ENCODE measurements at regions not wholly inside any gene's neighbourhood (a gene's known extent, or its start where the extent isn't known, plus 50 kb on each side); places are given as distances from the start of the nearest gene placed in this dataset.

DNA sequence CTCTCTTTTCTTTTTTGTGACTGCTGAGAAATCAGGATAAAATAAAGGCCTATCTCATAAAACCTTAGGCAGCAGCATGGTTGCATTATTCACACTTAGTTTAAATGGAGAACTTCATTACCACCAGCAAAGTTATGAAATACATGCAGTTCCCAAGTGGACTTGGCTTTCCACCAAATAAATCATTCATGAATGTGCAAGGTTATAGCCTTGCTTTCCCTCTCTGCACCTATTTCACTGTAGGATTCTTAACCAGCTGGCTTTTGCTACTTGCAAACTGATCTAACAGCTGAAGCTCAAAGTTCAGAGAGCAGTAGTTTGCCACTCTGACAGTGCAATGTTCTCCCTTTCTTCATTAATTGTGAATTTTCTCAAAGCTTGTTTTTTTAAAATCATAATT lies 140.1 kb upstream of the SMIM31 start:
- TF ChIP-seq, protein P1, sequence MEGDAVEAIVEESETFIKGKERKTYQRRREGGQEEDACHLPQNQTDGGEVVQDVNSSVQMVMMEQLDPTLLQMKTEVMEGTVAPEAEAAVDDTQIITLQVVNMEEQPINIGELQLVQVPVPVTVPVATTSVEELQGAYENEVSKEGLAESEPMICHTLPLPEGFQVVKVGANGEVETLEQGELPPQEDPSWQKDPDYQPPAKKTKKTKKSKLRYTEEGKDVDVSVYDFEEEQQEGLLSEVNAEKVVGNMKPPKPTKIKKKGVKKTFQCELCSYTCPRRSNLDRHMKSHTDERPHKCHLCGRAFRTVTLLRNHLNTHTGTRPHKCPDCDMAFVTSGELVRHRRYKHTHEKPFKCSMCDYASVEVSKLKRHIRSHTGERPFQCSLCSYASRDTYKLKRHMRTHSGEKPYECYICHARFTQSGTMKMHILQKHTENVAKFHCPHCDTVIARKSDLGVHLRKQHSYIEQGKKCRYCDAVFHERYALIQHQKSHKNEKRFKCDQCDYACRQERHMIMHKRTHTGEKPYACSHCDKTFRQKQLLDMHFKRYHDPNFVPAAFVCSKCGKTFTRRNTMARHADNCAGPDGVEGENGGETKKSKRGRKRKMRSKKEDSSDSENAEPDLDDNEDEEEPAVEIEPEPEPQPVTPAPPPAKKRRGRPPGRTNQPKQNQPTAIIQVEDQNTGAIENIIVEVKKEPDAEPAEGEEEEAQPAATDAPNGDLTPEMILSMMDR (IDR thresholded peaks at IDR 0.05): no peak
- TF ChIP-seq ZBTB21 (CRISPR knock-in tag; IDR thresholded peaks at IDR 0.05; ENCODE audit: borderline replicate concordance) (no peak), IRF2 (CRISPR knock-in tag; IDR thresholded peaks at IDR 0.05; ENCODE audit: borderline replicate concordance, low read depth) (no peak), CBFB (CRISPR knock-in tag; IDR thresholded peaks at IDR 0.05; ENCODE audit: low read depth) (no peak), ZNF138 (CRISPR knock-in tag; conservative IDR thresholded peaks at IDR 0.05) (no peak), NFYB (CRISPR knock-in tag; conservative IDR thresholded peaks at IDR 0.05; ENCODE audit: low read depth) (no peak)
- TF ChIP-seq, protein P2, sequence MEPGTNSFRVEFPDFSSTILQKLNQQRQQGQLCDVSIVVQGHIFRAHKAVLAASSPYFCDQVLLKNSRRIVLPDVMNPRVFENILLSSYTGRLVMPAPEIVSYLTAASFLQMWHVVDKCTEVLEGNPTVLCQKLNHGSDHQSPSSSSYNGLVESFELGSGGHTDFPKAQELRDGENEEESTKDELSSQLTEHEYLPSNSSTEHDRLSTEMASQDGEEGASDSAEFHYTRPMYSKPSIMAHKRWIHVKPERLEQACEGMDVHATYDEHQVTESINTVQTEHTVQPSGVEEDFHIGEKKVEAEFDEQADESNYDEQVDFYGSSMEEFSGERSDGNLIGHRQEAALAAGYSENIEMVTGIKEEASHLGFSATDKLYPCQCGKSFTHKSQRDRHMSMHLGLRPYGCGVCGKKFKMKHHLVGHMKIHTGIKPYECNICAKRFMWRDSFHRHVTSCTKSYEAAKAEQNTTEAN (CRISPR knock-in tag; IDR thresholded peaks at IDR 0.05): no peak
- TF ChIP-seq, protein P3, sequence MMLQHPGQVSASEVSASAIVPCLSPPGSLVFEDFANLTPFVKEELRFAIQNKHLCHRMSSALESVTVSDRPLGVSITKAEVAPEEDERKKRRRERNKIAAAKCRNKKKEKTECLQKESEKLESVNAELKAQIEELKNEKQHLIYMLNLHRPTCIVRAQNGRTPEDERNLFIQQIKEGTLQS (CRISPR knock-in tag; conservative IDR thresholded peaks at IDR 0.05): no peak
- TF ChIP-seq, protein P4, sequence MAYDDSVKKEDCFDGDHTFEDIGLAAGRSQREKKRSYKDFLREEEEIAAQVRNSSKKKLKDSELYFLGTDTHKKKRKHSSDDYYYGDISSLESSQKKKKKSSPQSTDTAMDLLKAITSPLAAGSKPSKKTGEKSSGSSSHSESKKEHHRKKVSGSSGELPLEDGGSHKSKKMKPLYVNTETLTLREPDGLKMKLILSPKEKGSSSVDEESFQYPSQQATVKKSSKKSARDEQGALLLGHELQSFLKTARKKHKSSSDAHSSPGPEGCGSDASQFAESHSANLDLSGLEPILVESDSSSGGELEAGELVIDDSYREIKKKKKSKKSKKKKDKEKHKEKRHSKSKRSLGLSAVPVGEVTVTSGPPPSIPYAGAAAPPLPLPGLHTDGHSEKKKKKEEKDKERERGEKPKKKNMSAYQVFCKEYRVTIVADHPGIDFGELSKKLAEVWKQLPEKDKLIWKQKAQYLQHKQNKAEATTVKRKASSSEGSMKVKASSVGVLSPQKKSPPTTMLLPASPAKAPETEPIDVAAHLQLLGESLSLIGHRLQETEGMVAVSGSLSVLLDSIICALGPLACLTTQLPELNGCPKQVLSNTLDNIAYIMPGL (CRISPR knock-in tag; IDR thresholded peaks at IDR 0.05): no peak

All from WTC11 (cell line).